NCI-H1694 (cell line): ENCODE measurements at regions not wholly inside any gene's neighbourhood (a gene's known extent, or its start where the extent isn't known, plus 50 kb on each side); places are given as distances from the start of the nearest gene placed in this dataset.

Source experiments
- DNase-seq: peaks from one replicate; lab custom pipeline; 2025; lab: John Stamatoyannopoulos, UW

- DNase-seq = no peak
These were observed 251.6 kb upstream of the TSHZ3 start for GRCh38 chr19:31600731-31601295.

GRCh38 chr19:31601855-31602254, 252.6 kb upstream of the TSHZ3 start:
- DNase-seq = no peak

GRCh38 chr19:31602548-31602947, 253.3 kb upstream of the TSHZ3 start:
- no peak for DNase-seq

- DNase-seq = no peak
These were observed 255.3 kb upstream of the TSHZ3 start for GRCh38 chr19:31604493-31605040.

DNA sequence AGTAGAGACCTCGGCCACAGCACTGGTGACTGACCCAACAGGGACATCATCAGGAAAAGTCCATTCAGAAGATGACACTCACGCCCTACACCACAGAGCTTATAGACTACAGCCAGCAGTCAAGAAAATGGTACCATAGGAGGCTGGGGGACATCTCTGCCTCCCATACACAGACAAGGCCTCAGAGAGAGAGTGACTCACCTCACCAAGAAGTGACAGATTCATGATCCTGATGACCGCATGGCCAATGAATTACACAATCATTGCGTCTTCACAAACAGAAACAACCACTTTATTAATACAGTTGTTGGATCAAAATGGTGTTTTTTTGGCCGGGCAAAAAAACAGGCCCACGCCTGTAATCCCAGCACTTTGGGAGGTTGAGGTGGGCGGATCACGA, 260.8 kb upstream of the TSHZ3 start:
- DNase-seq = no peak

DNA sequence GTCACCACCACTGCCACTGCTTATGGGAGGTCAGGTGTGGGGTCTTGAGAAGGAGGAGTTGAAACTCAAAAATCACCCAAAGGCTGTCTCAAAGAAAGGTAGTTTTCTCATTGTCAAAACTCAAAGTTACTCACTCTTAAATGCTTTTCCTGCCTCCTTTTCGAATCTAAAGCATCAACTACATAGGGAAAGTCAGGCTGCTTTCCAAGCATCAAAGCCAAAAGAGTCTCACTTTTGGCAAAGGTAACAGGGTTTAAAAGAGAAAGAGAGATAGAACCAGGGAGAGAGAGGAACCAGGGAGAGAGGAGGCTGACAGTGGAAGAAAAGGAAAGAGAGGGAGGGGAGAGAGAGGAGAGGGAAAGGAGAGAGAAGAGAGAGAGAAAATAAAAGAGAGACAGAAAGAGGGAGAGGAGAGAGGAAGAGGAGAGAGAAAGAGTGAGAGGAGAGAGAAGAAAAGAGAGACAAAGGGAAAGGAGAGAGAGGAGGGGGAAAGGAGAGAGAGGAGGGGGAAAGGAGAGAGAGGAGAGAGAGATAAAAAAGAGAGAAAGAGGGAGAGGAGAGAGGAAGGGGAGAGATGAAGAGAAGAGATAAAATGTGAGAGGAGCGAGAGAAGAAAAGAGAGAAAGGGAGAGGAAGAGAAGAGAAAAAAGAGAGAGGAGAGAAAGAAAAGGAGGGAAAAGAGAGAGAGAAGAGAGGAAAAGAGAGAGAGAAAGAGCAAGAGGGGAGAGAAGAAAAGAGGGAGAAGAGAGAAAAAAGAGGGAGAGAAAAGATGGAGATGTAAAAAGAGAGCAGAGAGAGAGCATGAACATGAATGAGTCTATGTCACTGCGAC, 262.0 kb upstream of the TSHZ3 start:
- DNase-seq = no peak

- no peak for DNase-seq
These were observed 263.6 kb upstream of the TSHZ3 start for GRCh38 chr19:31612873-31613272.

- DNase-seq = no peak
These were observed 264.5 kb upstream of the TSHZ3 start for GRCh38 chr19:31613683-31614219.

- DNase-seq = no peak
These were observed 266.8 kb upstream of the TSHZ3 start for GRCh38 chr19:31616031-31616430.

DNA sequence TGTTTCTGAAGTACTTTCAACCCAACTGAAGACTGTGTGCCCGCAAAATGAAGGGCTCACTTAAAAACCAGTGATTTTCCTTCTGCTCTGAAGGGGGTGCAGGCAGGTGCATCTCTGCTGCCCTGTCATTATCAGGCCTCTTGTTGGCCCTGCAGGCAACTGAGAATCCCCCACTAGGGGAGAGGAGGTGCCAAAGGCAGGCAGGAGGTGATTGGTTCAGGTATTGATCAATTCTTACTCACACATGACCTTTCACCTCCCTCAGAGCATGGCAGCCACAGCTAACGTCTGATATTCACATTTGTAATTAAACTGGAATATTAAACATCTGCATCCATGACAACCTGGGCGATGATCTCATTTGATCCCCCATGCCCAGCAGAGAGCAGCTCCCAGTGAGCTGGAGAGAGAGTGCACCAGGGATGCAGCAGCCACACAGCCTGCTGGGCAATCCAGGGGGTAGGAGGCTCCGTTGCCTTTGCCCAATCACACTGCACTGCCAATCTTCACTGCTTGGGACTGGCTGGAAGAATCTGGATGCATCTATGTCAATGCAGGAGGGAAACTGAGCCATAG, 267.9 kb upstream of the TSHZ3 start:
- DNase-seq = no peak

GRCh38 chr19:31625056-31625455, 275.8 kb upstream of the TSHZ3 start:
- DNase-seq = no peak

- DNase-seq = no peak
These were observed 276.3 kb upstream of the TSHZ3 start for GRCh38 chr19:31625575-31625974.

- no peak for DNase-seq
These were observed 277.7 kb upstream of the TSHZ3 start for GRCh38 chr19:31626941-31627340.

- DNase-seq = no peak
These were observed 278.6 kb upstream of the TSHZ3 start for GRCh38 chr19:31627620-31628365.

GRCh38 chr19:31629579-31630363, 280.5 kb upstream of the TSHZ3 start:
- DNase-seq = no peak

- DNase-seq = no peak
These were observed 283.8 kb upstream of the TSHZ3 start for GRCh38 chr19:31633014-31633413.

DNA sequence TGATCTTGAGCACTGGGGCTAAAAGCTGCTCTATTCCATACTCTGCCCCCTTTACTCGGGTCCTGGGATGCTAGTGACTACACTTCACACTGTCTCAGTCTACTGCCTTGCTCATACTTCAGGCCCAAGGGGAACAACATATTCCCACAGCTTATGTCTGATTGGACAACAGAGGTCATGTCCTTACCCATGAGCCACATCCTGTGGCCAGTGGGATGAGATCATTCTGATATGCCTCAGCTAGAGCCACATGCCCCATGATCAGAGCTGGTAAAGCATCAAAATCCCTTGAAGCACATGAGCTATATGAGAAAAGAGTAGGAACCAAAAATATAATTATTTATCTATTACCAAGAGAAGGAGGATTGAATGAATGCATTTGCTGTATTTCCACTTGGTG, 290.1 kb upstream of the TSHZ3 start:
- no peak for DNase-seq

DNA sequence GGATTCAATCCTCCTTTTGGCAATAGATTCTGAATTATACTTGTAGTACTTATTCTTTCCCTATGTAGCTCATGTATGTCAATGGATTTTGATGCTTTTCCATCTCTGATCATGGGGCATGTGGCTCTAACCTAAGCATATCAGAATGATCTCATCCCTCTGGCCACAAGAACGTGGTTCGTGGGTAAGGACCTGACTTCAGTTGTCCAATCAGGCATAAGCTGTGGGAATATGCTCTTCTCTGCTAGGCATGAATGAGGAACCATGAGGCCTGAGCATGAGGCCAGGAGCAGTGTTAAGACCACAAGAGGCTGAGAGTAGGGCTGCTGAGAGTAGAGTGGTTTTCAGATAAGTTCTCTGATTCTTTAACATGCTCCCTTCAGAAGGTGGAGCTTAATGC, 292.4 kb upstream of the TSHZ3 start:
- no peak for DNase-seq

GRCh38 chr19:31648347-31648746, 299.1 kb upstream of the TSHZ3 start:
- no peak for DNase-seq

- no peak for DNase-seq
These were observed 307.3 kb upstream of the TSHZ3 start for GRCh38 chr19:31656507-31656906.
